Sigmoid colon (tissue), 4 donors: ENCODE measurements at regions not wholly inside any gene's neighbourhood (a gene's known extent, or its start where the extent isn't known, plus 50 kb on each side); places are given as distances from the start of the nearest gene placed in this dataset.

Source experiments
- EP300 ChIP-seq, 4 donors: sonication (generic); formaldehyde crosslinking; IDR thresholded peaks; one replicate each; pipeline ENCODE4 v1.6.1; 2017; ENCODE audit warnings: antibody characterized with exemption in 4 of 4
- POLR2A ChIP-seq, 2 donors: fragments of 450-650 bp; IDR thresholded peaks; one replicate each; pipeline ENCODE4 v1.6.1; 2016; ENCODE audit warnings: antibody characterized with exemption in 2 of 2, mild to moderate bottlenecking in 2 of 2, moderate library complexity in 2 of 2
- POLR2AphosphoS5 ChIP-seq, 4 donors: sonication (generic); formaldehyde crosslinking; IDR thresholded peaks; one replicate each; pipeline ENCODE4 v1.6.1; 2017; ENCODE audit warnings: antibody characterized with exemption in 4 of 4
- TF ChIP-seq, protein P1 (sequence below), 4 experiments: fragments of 450-650 bp in 3 of 4; fragments of 200-600 bp in 1 of 4; IDR thresholded peaks; one replicate each; pipeline ENCODE4 v1.5.1; 2016 to 2019; ENCODE audit warnings: antibody characterized with exemption in 4 of 4, mild to moderate bottlenecking in 3 of 4, moderate library complexity in 2 of 4

DNA sequence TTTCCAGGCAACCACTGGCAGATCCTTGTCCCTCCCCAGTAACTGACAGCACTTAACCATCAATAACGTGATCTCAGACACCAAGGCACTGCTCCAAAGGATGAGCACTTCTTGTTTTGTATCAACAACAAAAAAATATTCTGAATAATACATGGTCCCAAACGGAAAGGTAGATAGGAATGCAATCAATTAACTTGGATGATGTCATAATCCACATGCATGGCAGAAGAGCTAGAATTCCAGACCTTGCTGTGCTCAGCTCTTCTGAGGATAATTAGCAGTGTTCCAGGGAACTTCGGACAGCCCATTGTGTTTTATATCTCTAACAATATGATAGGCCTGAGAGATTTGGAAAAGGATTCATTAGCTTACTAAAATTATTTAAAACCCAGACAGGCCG is 288.4 kb upstream of the PCSK5 start:
- TF ChIP-seq POLR2AphosphoS5 (IDR thresholded peaks at IDR 0.05) (no peak), EP300 (IDR thresholded peaks at IDR 0.05) (no peak), POLR2A (IDR thresholded peaks at IDR 0.05) (no peak)
- TF ChIP-seq, protein P1, sequence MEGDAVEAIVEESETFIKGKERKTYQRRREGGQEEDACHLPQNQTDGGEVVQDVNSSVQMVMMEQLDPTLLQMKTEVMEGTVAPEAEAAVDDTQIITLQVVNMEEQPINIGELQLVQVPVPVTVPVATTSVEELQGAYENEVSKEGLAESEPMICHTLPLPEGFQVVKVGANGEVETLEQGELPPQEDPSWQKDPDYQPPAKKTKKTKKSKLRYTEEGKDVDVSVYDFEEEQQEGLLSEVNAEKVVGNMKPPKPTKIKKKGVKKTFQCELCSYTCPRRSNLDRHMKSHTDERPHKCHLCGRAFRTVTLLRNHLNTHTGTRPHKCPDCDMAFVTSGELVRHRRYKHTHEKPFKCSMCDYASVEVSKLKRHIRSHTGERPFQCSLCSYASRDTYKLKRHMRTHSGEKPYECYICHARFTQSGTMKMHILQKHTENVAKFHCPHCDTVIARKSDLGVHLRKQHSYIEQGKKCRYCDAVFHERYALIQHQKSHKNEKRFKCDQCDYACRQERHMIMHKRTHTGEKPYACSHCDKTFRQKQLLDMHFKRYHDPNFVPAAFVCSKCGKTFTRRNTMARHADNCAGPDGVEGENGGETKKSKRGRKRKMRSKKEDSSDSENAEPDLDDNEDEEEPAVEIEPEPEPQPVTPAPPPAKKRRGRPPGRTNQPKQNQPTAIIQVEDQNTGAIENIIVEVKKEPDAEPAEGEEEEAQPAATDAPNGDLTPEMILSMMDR (IDR thresholded peaks at IDR 0.05) = no peak
